HepG2 (cell line): ENCODE measurements at regions not wholly inside any gene's neighbourhood (a gene's known extent, or its start where the extent isn't known, plus 50 kb on each side); places are given as distances from the start of the nearest gene placed in this dataset.

Experiments used
- ATAC-seq: fragments of 200-7000 bp; cut with Tn5 transposase; 3 replicates; pipeline ENCODE4 v1.9.1; 2020; ENCODE audit warnings: mild to moderate bottlenecking, moderate library complexity
- BruUV-seq: library from RNA; stranded (reverse); fragments of 400-500 nt; replicated peaks from 2 replicates; lab custom pipeline; 2021; lab: Mats Ljungman, UMichigan
- CTCF ChIA-PET: fragments of 300-600 bp; formaldehyde crosslinking; extraction: SDS; loops from one replicate; lab custom pipeline; 2021; ENCODE audit warnings: low total read pairs, inconsistent platforms, low intra/inter-chr PET ratio; lab: Yijun Ruan, JAX
- POLR2A ChIA-PET: fragments of 350-600 bp; sonication (Branson Sonifier 250); formaldehyde crosslinking; loops from one replicate; lab custom pipeline; 2020; ENCODE audit warnings: antibody characterized with exemption, inconsistent platforms; lab: Yijun Ruan, JAX
- DNase-seq: peaks from one replicate; pipeline ENCODE4 v3.0.0-alpha.2; 2015; ENCODE audit warnings: low spot score
- FAIRE-seq: peaks from 3 replicates; lab custom pipeline; 2011; peaks lifted over from hg19 to GRCh38; lab: Jason Lieb, UNC
- H2AFZ ChIP-seq: one replicate; pipeline ENCODE4 v1.6.1; 2011; ENCODE audit warnings: low read length, inconsistent platforms
- H3K27ac ChIP-seq: fragments of 300-600 bp; 3 replicates; pipeline ENCODE4 v1.8.0; 2011; ENCODE audit warnings: mixed run types, mild to moderate bottlenecking, mixed read lengths, low read length, inconsistent platforms; ENCODE audit not compliant: insufficient read depth; ENCODE audit errors: extremely low read length
- H3K27me3 ChIP-seq, 2 experiments: fragments of 200-600 bp in 1 of 2; 2 replicates in 1 of 2; 3 replicates in 1 of 2; pipeline versions ENCODE4 v1.6.0 to v1.8.0; 2011; ENCODE audit warnings: low read length in 2 of 2, mild to moderate bottlenecking in 2 of 2, moderate library complexity in 2 of 2, inconsistent platforms in 1 of 2; ENCODE audit not compliant: insufficient read depth in 2 of 2, control insufficient read depth in 1 of 2
- H3K36me3 ChIP-seq, 2 experiments: fragments of 200-600 bp in 1 of 2; replicated peaks in 1 of 2; 2 replicates in 1 of 2; 3 replicates in 1 of 2; pipeline versions ENCODE4 v1.5.1 to v1.8.0; 2011; ENCODE audit warnings: low read length in 2 of 2, inconsistent platforms in 1 of 2; ENCODE audit not compliant: insufficient read depth in 2 of 2, control insufficient read depth in 1 of 2
- H3K4me1 ChIP-seq: 2 replicates; pipeline ENCODE4 v1.5.1; 2012; ENCODE audit warnings: low read length, inconsistent platforms; ENCODE audit not compliant: insufficient read depth
- H3K4me2 ChIP-seq: 2 replicates; pipeline ENCODE4 v1.6.0; 2011; ENCODE audit warnings: low read depth, low read length, inconsistent platforms
- H3K4me3 ChIP-seq, 3 experiments: fragments of 200-600 bp in 1 of 3; sonication (generic), shearing (Covaris generic) in 1 of 3; replicated peaks in 1 of 3; 2 replicates each; pipeline ENCODE4 v1.5.1; 2011 to 2016; ENCODE audit warnings: low read length in 3 of 3, inconsistent platforms in 2 of 3, low read depth in 2 of 3, mild to moderate bottlenecking in 2 of 3, control low read depth in 1 of 3, mixed read lengths in 1 of 3; ENCODE audit not compliant: insufficient read depth in 1 of 3
- H3K79me2 ChIP-seq: one replicate; pipeline ENCODE4 v1.6.1; 2011; ENCODE audit warnings: low read length, inconsistent platforms; ENCODE audit not compliant: insufficient read depth
- H3K9ac ChIP-seq: 2 replicates; pipeline ENCODE4 v1.6.0; 2011; ENCODE audit warnings: mild to moderate bottlenecking, low read depth, low read length, inconsistent platforms; ENCODE audit not compliant: insufficient read depth
- H3K9me3 ChIP-seq: 2 replicates; pipeline ENCODE4 v1.5.1; 2012; ENCODE audit warnings: mild to moderate bottlenecking, low read length
- H4K20me1 ChIP-seq: 2 replicates; pipeline ENCODE4 v1.6.0; 2011; ENCODE audit warnings: inconsistent platforms, mild to moderate bottlenecking, low read length, moderate library complexity; ENCODE audit not compliant: insufficient read depth
- EHMT2 ChIP-seq: fragments of 200-600 bp; sonication (generic); IDR thresholded peaks from 2 replicates; pipeline ENCODE4 v1.7.0; 2017; ENCODE audit warnings: antibody characterized with exemption, low read depth, low read length, borderline replicate concordance
- POLR2G ChIP-seq: fragments of 200-400 bp; formaldehyde crosslinking; IDR thresholded peaks from 2 replicates; pipeline ENCODE4 v1.6.1; 2018; ENCODE audit warnings: mild to moderate bottlenecking, low read depth, low read length, moderate library complexity
- ZNF431 ChIP-seq: sonication (generic); formaldehyde crosslinking; IDR thresholded peaks from 2 replicates; pipeline ENCODE4 v1.9.0; 2022; ENCODE audit warnings: missing genetic modification reagents, low read depth, mild to moderate bottlenecking, borderline replicate concordance
- WGBS: methylation state at CpG from one replicate; pipeline ENCODE4 v1.1.6; 2017; ENCODE audit warnings: low lambda C conversion rate; 5-methylcytosine and 5-hydroxymethylcytosine counted together
- in situ Hi-C: cut with HindIII; loops from 2 replicates; pipeline ENCODE4 v1.10.0; 2017; ENCODE audit warnings: low pct_unique_long_range_greater_than_20kb; ENCODE audit not compliant: extremely low pct_ligation_motif_present
- intact Hi-C: fragments of 100-400 bp; cut with micrococcal nuclease; formaldehyde crosslinking; loops from one replicate; pipeline ENCODE4 v1.10.0; 2022; ENCODE audit not compliant: unreplicated experiment
- TF ChIP-seq, protein P1 (sequence below): sonication (generic); formaldehyde crosslinking; IDR thresholded peaks from 2 replicates; pipeline ENCODE4 v1.9.0; 2021; ENCODE audit warnings: mild to moderate bottlenecking, missing genetic modification reagents

DNA sequence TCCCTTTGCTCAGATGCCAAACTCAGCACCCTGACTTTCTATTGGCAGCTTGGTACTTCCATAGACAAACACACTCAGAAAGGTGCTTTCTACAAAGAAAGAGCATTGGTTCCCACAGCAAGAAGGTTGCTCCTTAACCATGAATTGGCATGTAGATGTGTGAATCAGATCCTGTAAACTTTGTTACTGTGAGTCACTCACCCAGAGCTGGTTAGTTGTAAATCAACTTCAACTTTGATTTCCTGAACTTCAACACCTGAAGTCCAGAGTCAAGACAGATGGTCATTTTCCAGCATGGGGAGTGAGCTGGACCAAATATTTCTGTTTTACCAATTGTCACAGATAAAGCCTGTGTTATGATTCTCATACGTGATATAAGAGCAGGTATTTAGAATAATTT, 797.2 kb downstream of the TNS3 start (continued):
- TF ChIP-seq, protein P1, sequence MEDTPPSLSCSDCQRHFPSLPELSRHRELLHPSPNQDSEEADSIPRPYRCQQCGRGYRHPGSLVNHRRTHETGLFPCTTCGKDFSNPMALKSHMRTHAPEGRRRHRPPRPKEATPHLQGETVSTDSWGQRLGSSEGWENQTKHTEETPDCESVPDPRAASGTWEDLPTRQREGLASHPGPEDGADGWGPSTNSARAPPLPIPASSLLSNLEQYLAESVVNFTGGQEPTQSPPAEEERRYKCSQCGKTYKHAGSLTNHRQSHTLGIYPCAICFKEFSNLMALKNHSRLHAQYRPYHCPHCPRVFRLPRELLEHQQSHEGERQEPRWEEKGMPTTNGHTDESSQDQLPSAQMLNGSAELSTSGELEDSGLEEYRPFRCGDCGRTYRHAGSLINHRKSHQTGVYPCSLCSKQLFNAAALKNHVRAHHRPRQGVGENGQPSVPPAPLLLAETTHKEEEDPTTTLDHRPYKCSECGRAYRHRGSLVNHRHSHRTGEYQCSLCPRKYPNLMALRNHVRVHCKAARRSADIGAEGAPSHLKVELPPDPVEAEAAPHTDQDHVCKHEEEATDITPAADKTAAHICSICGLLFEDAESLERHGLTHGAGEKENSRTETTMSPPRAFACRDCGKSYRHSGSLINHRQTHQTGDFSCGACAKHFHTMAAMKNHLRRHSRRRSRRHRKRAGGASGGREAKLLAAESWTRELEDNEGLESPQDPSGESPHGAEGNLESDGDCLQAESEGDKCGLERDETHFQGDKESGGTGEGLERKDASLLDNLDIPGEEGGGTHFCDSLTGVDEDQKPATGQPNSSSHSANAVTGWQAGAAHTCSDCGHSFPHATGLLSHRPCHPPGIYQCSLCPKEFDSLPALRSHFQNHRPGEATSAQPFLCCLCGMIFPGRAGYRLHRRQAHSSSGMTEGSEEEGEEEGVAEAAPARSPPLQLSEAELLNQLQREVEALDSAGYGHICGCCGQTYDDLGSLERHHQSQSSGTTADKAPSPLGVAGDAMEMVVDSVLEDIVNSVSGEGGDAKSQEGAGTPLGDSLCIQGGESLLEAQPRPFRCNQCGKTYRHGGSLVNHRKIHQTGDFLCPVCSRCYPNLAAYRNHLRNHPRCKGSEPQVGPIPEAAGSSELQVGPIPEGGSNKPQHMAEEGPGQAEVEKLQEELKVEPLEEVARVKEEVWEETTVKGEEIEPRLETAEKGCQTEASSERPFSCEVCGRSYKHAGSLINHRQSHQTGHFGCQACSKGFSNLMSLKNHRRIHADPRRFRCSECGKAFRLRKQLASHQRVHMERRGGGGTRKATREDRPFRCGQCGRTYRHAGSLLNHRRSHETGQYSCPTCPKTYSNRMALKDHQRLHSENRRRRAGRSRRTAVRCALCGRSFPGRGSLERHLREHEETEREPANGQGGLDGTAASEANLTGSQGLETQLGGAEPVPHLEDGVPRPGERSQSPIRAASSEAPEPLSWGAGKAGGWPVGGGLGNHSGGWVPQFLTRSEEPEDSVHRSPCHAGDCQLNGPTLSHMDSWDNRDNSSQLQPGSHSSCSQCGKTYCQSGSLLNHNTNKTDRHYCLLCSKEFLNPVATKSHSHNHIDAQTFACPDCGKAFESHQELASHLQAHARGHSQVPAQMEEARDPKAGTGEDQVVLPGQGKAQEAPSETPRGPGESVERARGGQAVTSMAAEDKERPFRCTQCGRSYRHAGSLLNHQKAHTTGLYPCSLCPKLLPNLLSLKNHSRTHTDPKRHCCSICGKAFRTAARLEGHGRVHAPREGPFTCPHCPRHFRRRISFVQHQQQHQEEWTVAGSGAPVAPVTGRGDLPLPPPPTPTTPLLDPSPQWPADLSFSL (CRISPR knock-in tag), result no peak
- TF ChIP-seq POLR2G, result no peak
- TF ChIP-seq, all 625 proteins: peak for 0

DNA sequence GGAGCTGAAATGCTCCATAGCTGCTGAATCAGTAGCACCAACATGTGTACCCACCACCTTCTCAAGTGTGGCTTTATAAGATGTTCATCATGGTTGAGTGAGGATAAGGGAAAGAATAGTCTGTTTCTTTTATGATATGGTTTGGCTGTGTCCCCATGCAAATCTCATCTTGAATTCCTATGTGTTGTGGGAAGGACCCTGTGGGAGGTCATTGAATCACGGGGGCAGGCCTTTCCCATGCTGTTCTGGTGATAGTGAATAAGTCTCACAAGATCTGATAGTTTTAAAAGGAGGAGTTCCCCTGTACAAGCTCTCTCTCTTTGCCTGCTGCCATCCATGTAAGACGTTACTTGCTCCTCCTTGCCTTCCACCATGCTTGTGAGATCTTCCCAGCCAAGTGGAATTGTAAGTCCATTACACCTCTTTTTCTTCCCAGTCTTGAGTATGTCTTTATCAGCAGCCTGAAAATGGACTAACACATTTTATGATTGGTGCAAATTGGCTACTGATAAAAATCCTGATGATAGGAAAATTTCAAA, 799.9 kb downstream of the TNS3 start:
- no peak overlapping the region for H2AFZ ChIP-seq
- no peak for DNase-seq
- no peaks in the 10 kb centered on the region for H3K79me2 ChIP-seq
- H3K36me3 ChIP-seq, result no peaks in the 10 kb centered on the region
- H3K4me1 ChIP-seq, result no peaks in the 10 kb centered on the region
- intact Hi-C loops (no loop called here), in situ Hi-C loops (no loop called here)
- BruUV-seq, result no TSS peak
- no peaks in the 10 kb centered on the region for H4K20me1 ChIP-seq
- ChIA-PET CTCF (no interaction called here), POLR2A (no interaction called here)
- no peak overlapping the region for H3K4me3 ChIP-seq
- no peak overlapping the region for H3K4me2 ChIP-seq
- 0% methylated on average over 2 of the region's 2 CpGs for WGBS
- H3K27me3 ChIP-seq, result no peaks in the 10 kb centered on the region
- FAIRE-seq, result no peak
- no peak for TF ChIP-seq EHMT2
- TF ChIP-seq ZNF431 (CRISPR knock-in tag), result peak; percentile 82; the same call in 1 of the 2 replicates
- H3K9ac ChIP-seq, result no peak overlapping the region
- ATAC-seq, result no peak
- H3K9me3 ChIP-seq, result peaks cover 7% of the 10 kb centered on the region
- H3K27ac ChIP-seq, result no peak overlapping the region
